ENCODE measurements at regions not wholly inside any gene's neighbourhood (a gene's known extent, or its start where the extent isn't known, plus 50 kb on each side); places are given as distances from the start of the nearest gene placed in this dataset.

- TF ChIP-seq EZH2phosphoT487 (IDR thresholded peaks at IDR 0.05; ENCODE audit: borderline replicate concordance, low read length) (no peak), EZH2 (IDR thresholded peaks at IDR 0.05; ENCODE audit: low read length, unreplicated experiment) (no peak), CTCF (conservative IDR thresholded peaks at IDR 0.05; ENCODE audit: low read depth, low read length) (no peak)
- Histone ChIP-seq H3K4me2 (ENCODE audit: low read length) (no peak overlapping the region), H3K9ac (ENCODE audit: low read length) (no peak overlapping the region), H3K9me2 (replicated peaks; ENCODE audit: low read length) (no peaks in the 10 kb centered on the region), H3K79me2 (ENCODE audit: low read length) (no peaks in the 10 kb centered on the region), H3K27ac (ENCODE audit: low read length) (no peak overlapping the region), H4K20me1 (ENCODE audit: low read length) (no peaks in the 10 kb centered on the region), H3K9me3 (ENCODE audit: low read length) (no peaks in the 10 kb centered on the region), H3F3A (ENCODE audit: low read length, unreplicated experiment) (no peaks in the 10 kb centered on the region), H2AFZ (ENCODE audit: low read length) (no peak overlapping the region), H3K4me3 (ENCODE audit: low read length) (no peak overlapping the region), H3K4me1 (ENCODE audit: insufficient read depth, low read length) (no peaks in the 10 kb centered on the region), H3K36me3 (ENCODE audit: low read depth, low read length) (no peaks in the 10 kb centered on the region), H3K27me3 (ENCODE audit: low read length) (no peaks in the 10 kb centered on the region)
- no TSS peak for BruUV-seq (replicated peaks)
- POLR2A ChIA-PET (ENCODE audit: unreplicated experiment), result no interaction called here
- no peak for DNase-seq
- intact Hi-C loops (cut with micrococcal nuclease), result no loop called here
- ATAC-seq, result no peak
- CTCF ChIA-PET, result no interaction called here
Measured at GRCh38 chr6:19167251-19167650, 669.9 kb upstream of the ID4 start.

- Histone ChIP-seq H3K4me2 (ENCODE audit: low read length) (no peak overlapping the region), H2AFZ (ENCODE audit: low read length) (no peak overlapping the region), H3K27me3 (ENCODE audit: low read length) (no peaks in the 10 kb centered on the region), H3K9me3 (ENCODE audit: low read length) (no peaks in the 10 kb centered on the region), H3K9me2 (replicated peaks; ENCODE audit: low read length) (no peaks in the 10 kb centered on the region), H3K27ac (ENCODE audit: low read length) (no peak overlapping the region), H3K4me3 (ENCODE audit: low read length) (no peak overlapping the region), H3K79me2 (ENCODE audit: low read length) (no peaks in the 10 kb centered on the region), H3K36me3 (ENCODE audit: low read depth, low read length) (no peaks in the 10 kb centered on the region), H3K9ac (ENCODE audit: low read length) (no peak overlapping the region), H4K20me1 (ENCODE audit: low read length) (no peaks in the 10 kb centered on the region), H3K4me1 (ENCODE audit: insufficient read depth, low read length) (no peaks in the 10 kb centered on the region), H3F3A (ENCODE audit: low read length, unreplicated experiment) (no peaks in the 10 kb centered on the region)
- ChIA-PET CTCF (no interaction called here), POLR2A (ENCODE audit: unreplicated experiment) (no interaction called here)
- no peak for DNase-seq
- ATAC-seq, result no peak
- intact Hi-C loops (cut with micrococcal nuclease), result no loop called here
- TF ChIP-seq EZH2phosphoT487 (IDR thresholded peaks at IDR 0.05; ENCODE audit: borderline replicate concordance, low read length), result no peak
- no peak for TF ChIP-seq EZH2 (IDR thresholded peaks at IDR 0.05; ENCODE audit: low read length, unreplicated experiment)
- no TSS peak for BruUV-seq (replicated peaks)
Measured at GRCh38 chr6:19169366-19169765, 667.8 kb upstream of the ID4 start.

GRCh38 chr6:19175023-19175422, 662.1 kb upstream of the ID4 start:
- Histone ChIP-seq H3K4me1 (ENCODE audit: insufficient read depth, low read length) (no peaks in the 10 kb centered on the region), H3K9me3 (ENCODE audit: low read length) (no peaks in the 10 kb centered on the region), H3K79me2 (ENCODE audit: low read length) (no peaks in the 10 kb centered on the region), H3K4me3 (ENCODE audit: low read length) (no peak overlapping the region), H3K27ac (ENCODE audit: low read length) (no peak overlapping the region), H3K9me2 (replicated peaks; ENCODE audit: low read length) (no peaks in the 10 kb centered on the region), H2AFZ (ENCODE audit: low read length) (no peak overlapping the region), H3K27me3 (ENCODE audit: low read length) (no peaks in the 10 kb centered on the region), H3K4me2 (ENCODE audit: low read length) (no peak overlapping the region), H3F3A (ENCODE audit: low read length, unreplicated experiment) (no peaks in the 10 kb centered on the region), H3K36me3 (ENCODE audit: low read depth, low read length) (no peaks in the 10 kb centered on the region), H4K20me1 (ENCODE audit: low read length) (no peaks in the 10 kb centered on the region), H3K9ac (ENCODE audit: low read length) (no peak overlapping the region)
- ATAC-seq, result no peak
- ChIA-PET POLR2A (ENCODE audit: unreplicated experiment) (no interaction called here), CTCF (no interaction called here)
- TF ChIP-seq CTCF (conservative IDR thresholded peaks at IDR 0.05; ENCODE audit: low read depth, low read length) (no peak), EZH2phosphoT487 (IDR thresholded peaks at IDR 0.05; ENCODE audit: borderline replicate concordance, low read length) (no peak), EZH2 (IDR thresholded peaks at IDR 0.05; ENCODE audit: low read length, unreplicated experiment) (no peak)
- no TSS peak for BruUV-seq (replicated peaks)
- no peak for DNase-seq
- intact Hi-C loops (cut with micrococcal nuclease), result no loop called here

All from PC-3 (cell line).